ENCODE measurements at regions not wholly inside any gene's neighbourhood (a gene's known extent, or its start where the extent isn't known, plus 50 kb on each side); places are given as distances from the start of the nearest gene placed in this dataset.
"Not testable (repeated sequence)": the region's sequence is repeated elsewhere in the genome, so short reads cannot be mapped to it uniquely, and the experiment has no call there.

DNA sequence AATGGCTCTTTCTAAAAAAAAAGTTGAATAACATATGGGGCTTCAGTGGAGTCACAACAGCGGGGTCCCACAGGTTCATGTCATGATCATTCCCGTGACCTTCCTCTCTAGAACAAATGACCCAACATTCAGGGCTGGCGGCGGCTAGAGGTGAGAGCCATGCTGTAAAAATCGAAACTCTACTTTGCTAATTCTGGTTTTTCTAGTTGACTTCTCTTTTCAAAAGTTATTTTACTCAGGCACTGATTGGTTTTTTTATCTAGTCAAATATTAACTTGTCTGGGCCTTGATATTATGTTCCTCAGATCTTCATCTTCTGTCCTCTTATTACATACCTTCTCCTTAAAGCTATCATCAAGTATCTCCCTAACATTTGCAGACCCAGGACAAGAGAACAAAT is 402.9 kb upstream of the SOX5 start:
- WGBS (ENCODE audit: extremely low coverage, insufficient coverage, insufficient read length), result no CpG with 5 or more reads among the region's 5 CpGs
- H3K79me2 ChIP-seq (ENCODE audit: control insufficient read depth, insufficient read depth, low read length, poor library complexity), result no peaks in the 10 kb centered on the region
- no peak overlapping the region for H3K4me2 ChIP-seq (ENCODE audit: low read length)
- H2BK12ac ChIP-seq (ENCODE audit: low read length), result no peak overlapping the region
- no peak overlapping the region for H4K8ac ChIP-seq (ENCODE audit: low read depth, low read length)
- H3K23ac ChIP-seq (ENCODE audit: low read length), result no peak overlapping the region
- H3K4ac ChIP-seq (ENCODE audit: low read depth, low read length), result no peak overlapping the region
- H3K9me3 ChIP-seq (ENCODE audit: insufficient read depth, low read depth, low read length), result peaks cover 1% of the 10 kb centered on the region
- no peaks in the 10 kb centered on the region for H3K36me3 ChIP-seq (ENCODE audit: control insufficient read depth in 1 of 2, insufficient read depth in 2 of 2, low read length in 2 of 2)
- H3K4me1 ChIP-seq (ENCODE audit: control insufficient read depth in 1 of 2, insufficient read depth in 2 of 2, low read length in 2 of 2), result no peaks in the 10 kb centered on the region
- DNase-seq, result no peak
- no peak overlapping the region for H3K14ac ChIP-seq (ENCODE audit: low read length)
- H2AFZ ChIP-seq (ENCODE audit: insufficient read depth, low read length, poor library complexity), result no peak overlapping the region
- H3K9ac ChIP-seq (ENCODE audit: low read length), result no peak overlapping the region
- no peaks in the 10 kb centered on the region for H3K27me3 ChIP-seq (ENCODE audit: insufficient read depth, low read length)
- no peak overlapping the region for H2BK120ac ChIP-seq (ENCODE audit: insufficient read depth, low read length, poor library complexity)
- H3K27ac ChIP-seq (ENCODE audit: low read depth, low read length), result no peak overlapping the region
- no peak overlapping the region for H3K18ac ChIP-seq (ENCODE audit: low read length)
- H2AK5ac ChIP-seq (ENCODE audit: low read length), result no peak overlapping the region
- H3K4me3 ChIP-seq (ENCODE audit: low read depth, low read length), result no peak overlapping the region
- H4K91ac ChIP-seq (ENCODE audit: low read depth, low read length), result no peak overlapping the region
- no peak overlapping the region for H4K12ac ChIP-seq (ENCODE audit: low read depth, low read length)
- no peaks in the 10 kb centered on the region for H3K79me1 ChIP-seq (ENCODE audit: low read length)
- H2BK5ac ChIP-seq (ENCODE audit: low read depth, low read length, poor library complexity), result no peak overlapping the region

DNA sequence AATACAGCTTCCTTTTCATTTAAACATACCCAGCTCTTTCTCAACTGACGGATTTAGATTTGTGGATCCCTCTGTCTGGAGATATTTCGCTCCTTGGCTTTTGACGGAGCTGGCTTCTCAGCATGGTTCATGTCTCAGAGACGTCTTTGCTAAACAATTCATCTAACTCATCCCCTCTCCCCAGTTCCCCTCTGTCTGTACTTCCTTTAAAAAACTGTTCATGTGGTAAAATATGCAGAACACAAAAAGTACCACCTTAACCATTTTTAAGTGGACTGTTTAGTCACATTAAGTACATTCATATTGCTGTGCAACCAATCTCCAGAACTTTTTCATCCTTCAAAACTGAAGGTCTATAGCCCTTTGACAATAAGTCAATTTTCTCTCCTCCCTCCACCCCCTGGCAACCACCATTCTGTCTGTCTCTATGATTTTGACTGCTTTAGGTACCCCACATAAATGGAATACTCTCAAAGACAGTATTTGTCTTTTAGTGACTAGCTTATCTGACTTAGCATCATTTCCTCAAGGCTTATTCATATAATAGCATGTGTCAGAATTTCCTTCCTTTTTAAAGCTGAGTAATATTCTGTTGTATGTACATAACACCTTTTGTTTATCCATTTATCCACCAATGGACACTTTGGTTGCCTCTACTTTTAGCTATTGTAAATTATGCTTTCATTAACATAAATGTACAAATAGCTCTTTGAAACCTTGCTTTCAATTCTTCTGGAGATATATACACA is 399.8 kb upstream of the SOX5 start:
- no peaks in the 10 kb centered on the region for H3K27me3 ChIP-seq (ENCODE audit: insufficient read depth, low read length)
- H4K12ac ChIP-seq (ENCODE audit: low read depth, low read length), result no peak overlapping the region
- no peak overlapping the region for H3K4me2 ChIP-seq (ENCODE audit: low read length)
- H2AFZ ChIP-seq (ENCODE audit: insufficient read depth, low read length, poor library complexity), result no peak overlapping the region
- no peak overlapping the region for H4K91ac ChIP-seq (ENCODE audit: low read depth, low read length)
- no peak overlapping the region for H3K14ac ChIP-seq (ENCODE audit: low read length)
- no peak overlapping the region for H2AK5ac ChIP-seq (ENCODE audit: low read length)
- no peak overlapping the region for H3K18ac ChIP-seq (ENCODE audit: low read length)
- no peaks in the 10 kb centered on the region for H3K79me2 ChIP-seq (ENCODE audit: control insufficient read depth, insufficient read depth, low read length, poor library complexity)
- DNase-seq, result no peak
- H3K9ac ChIP-seq (ENCODE audit: low read length), result no peak overlapping the region
- H3K4me3 ChIP-seq (ENCODE audit: low read depth, low read length), result no peak overlapping the region
- H2BK5ac ChIP-seq (ENCODE audit: low read depth, low read length, poor library complexity), result no peak overlapping the region
- no peak overlapping the region for H3K4ac ChIP-seq (ENCODE audit: low read depth, low read length)
- no peaks in the 10 kb centered on the region for H3K36me3 ChIP-seq (ENCODE audit: control insufficient read depth in 1 of 2, insufficient read depth in 2 of 2, low read length in 2 of 2)
- H3K23ac ChIP-seq (ENCODE audit: low read length), result no peak overlapping the region
- H4K8ac ChIP-seq (ENCODE audit: low read depth, low read length), result no peak overlapping the region
- H3K9me3 ChIP-seq (ENCODE audit: insufficient read depth, low read depth, low read length), result peaks cover 1% of the 10 kb centered on the region
- H2BK12ac ChIP-seq (ENCODE audit: low read length), result no peak overlapping the region
- no peaks in the 10 kb centered on the region for H3K4me1 ChIP-seq (ENCODE audit: control insufficient read depth in 1 of 2, insufficient read depth in 2 of 2, low read length in 2 of 2)
- H3K27ac ChIP-seq (ENCODE audit: low read depth, low read length), result no peak overlapping the region
- no CpG with 5 or more reads among the region's 4 CpGs for WGBS (ENCODE audit: extremely low coverage, insufficient coverage, insufficient read length)
- H3K79me1 ChIP-seq (ENCODE audit: low read length), result no peaks in the 10 kb centered on the region
- H2BK120ac ChIP-seq (ENCODE audit: insufficient read depth, low read length, poor library complexity), result no peak overlapping the region

DNA sequence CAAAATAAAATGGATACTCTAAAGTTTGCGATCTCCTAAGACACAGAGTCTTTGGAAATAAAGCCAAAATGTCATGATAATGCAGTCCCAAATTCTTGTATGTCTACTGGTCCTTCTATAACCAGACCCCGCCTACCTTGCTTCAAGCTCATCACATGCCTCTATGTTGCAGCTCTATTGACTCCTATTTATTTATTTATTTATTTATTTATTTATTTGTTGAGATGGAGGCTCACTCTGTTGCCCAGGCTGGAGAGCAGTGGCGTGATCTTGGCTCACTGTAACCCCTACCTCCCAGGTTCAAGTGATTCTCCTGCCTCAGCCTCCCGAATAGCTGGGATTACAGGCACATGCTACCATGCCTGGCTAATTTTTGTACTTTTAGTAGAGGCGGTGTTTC is 398.7 kb upstream of the SOX5 start:
- H3K4me2 ChIP-seq (ENCODE audit: low read length); H4K12ac ChIP-seq (ENCODE audit: low read depth, low read length); H4K8ac ChIP-seq (ENCODE audit: low read depth, low read length); H3K23ac ChIP-seq (ENCODE audit: low read length); H3K9ac ChIP-seq (ENCODE audit: low read length); DNase-seq; H4K91ac ChIP-seq (ENCODE audit: low read depth, low read length); H3K79me2 ChIP-seq (ENCODE audit: control insufficient read depth, insufficient read depth, low read length, poor library complexity); H2BK5ac ChIP-seq (ENCODE audit: low read depth, low read length, poor library complexity); H2BK12ac ChIP-seq (ENCODE audit: low read length); H3K14ac ChIP-seq (ENCODE audit: low read length); H2AFZ ChIP-seq (ENCODE audit: insufficient read depth, low read length, poor library complexity); H3K18ac ChIP-seq (ENCODE audit: low read length); H3K27me3 ChIP-seq (ENCODE audit: insufficient read depth, low read length); H3K79me1 ChIP-seq (ENCODE audit: low read length); H3K4me1 ChIP-seq (ENCODE audit: control insufficient read depth in 1 of 2, insufficient read depth in 2 of 2, low read length in 2 of 2); H3K4me3 ChIP-seq (ENCODE audit: low read depth, low read length); H3K4ac ChIP-seq (ENCODE audit: low read depth, low read length); H2BK120ac ChIP-seq (ENCODE audit: insufficient read depth, low read length, poor library complexity); H2AK5ac ChIP-seq (ENCODE audit: low read length); H3K9me3 ChIP-seq (ENCODE audit: insufficient read depth, low read depth, low read length); H3K36me3 ChIP-seq (ENCODE audit: control insufficient read depth in 1 of 2, insufficient read depth in 2 of 2, low read length in 2 of 2); H3K27ac ChIP-seq (ENCODE audit: low read depth, low read length): not testable (repeated sequence)
- WGBS (ENCODE audit: extremely low coverage, insufficient coverage, insufficient read length), result no CpG with 5 or more reads among the region's 5 CpGs

DNA sequence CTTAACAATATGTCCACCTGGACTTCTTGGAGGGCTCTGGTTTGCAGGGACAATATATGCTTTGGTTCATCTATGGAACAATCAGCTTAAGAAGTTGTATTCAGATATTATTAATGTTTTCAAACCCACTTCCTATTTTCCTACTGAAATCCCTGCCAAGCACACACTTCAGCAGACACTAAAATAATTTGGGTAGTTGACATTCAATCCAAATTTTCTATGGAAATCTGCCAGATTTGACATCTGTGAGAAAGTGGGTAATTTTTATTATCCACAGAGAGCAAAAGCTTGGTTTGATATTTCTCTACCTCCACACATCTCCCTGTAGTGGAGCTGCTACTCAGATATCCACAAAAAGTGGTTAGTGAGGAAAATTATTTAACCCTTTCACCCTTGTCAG is 378.8 kb upstream of the SOX5 start:
- Histone ChIP-seq H2AFZ (ENCODE audit: insufficient read depth, low read length, poor library complexity) (no peak overlapping the region), H4K8ac (ENCODE audit: low read depth, low read length) (no peak overlapping the region), H2AK5ac (ENCODE audit: low read length) (no peak overlapping the region), H3K14ac (ENCODE audit: low read length) (no peak overlapping the region), H3K18ac (ENCODE audit: low read length) (no peak overlapping the region), H3K27me3 (ENCODE audit: insufficient read depth, low read length) (no peaks in the 10 kb centered on the region), H4K12ac (ENCODE audit: low read depth, low read length) (no peak overlapping the region), H3K9me3 (ENCODE audit: insufficient read depth, low read depth, low read length) (no peaks in the 10 kb centered on the region), H3K36me3 (ENCODE audit: control insufficient read depth in 1 of 2, insufficient read depth in 2 of 2, low read length in 2 of 2) (no peaks in the 10 kb centered on the region), H3K4ac (ENCODE audit: low read depth, low read length) (no peak overlapping the region), H2BK120ac (ENCODE audit: insufficient read depth, low read length, poor library complexity) (no peak overlapping the region), H3K27ac (ENCODE audit: low read depth, low read length) (no peak overlapping the region), H3K9ac (ENCODE audit: low read length) (no peak overlapping the region), H3K79me1 (ENCODE audit: low read length) (no peaks in the 10 kb centered on the region), H2BK12ac (ENCODE audit: low read length) (no peak overlapping the region), H3K4me2 (ENCODE audit: low read length) (no peak overlapping the region), H4K91ac (ENCODE audit: low read depth, low read length) (no peak overlapping the region), H3K79me2 (ENCODE audit: control insufficient read depth, insufficient read depth, low read length, poor library complexity) (no peaks in the 10 kb centered on the region), H2BK5ac (ENCODE audit: low read depth, low read length, poor library complexity) (no peak overlapping the region), H3K4me3 (ENCODE audit: low read depth, low read length) (no peak overlapping the region), H3K23ac (ENCODE audit: low read length) (no peak overlapping the region), H3K4me1 (ENCODE audit: control insufficient read depth in 1 of 2, insufficient read depth in 2 of 2, low read length in 2 of 2) (no peaks in the 10 kb centered on the region)
- DNase-seq, result no peak

Data from trophoblast cell (in vitro differentiated cells and primary cell).